HG03095 (cell line): ENCODE measurements at regions not wholly inside any gene's neighbourhood (a gene's known extent, or its start where the extent isn't known, plus 50 kb on each side); places are given as distances from the start of the nearest gene placed in this dataset.
"Not testable (repeated sequence)": the region's sequence is repeated elsewhere in the genome, so short reads cannot be mapped to it uniquely, and the experiment has no call there.

Experiments used
- ATAC-seq: cut with Tn5 transposase; IDR thresholded peaks from one replicate; pipeline ENCODE4 v1.9.1; 2021; ENCODE audit warnings: moderate library complexity; ENCODE audit not compliant: unreplicated experiment

DNA sequence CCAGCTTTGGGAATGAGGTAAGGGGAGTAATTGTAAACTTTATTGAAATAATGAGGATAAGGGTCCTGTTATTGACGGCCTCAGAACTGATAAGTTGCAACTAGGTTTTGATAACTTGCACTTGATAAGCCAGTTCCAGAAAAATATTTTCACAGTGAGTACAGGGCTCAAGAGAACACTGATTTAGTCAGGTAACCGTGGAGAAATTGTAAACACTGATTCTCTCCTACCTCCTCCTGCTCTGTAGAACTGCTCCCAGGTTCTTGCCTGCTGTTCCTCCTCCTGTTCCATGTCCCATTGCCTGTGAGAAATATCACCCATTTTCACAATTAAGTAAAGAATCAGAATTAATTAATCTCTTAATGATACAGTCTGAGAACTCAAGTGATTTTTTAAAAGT lies 55.0 kb upstream of the CXXC4 start:
- ATAC-seq = no peak

DNA sequence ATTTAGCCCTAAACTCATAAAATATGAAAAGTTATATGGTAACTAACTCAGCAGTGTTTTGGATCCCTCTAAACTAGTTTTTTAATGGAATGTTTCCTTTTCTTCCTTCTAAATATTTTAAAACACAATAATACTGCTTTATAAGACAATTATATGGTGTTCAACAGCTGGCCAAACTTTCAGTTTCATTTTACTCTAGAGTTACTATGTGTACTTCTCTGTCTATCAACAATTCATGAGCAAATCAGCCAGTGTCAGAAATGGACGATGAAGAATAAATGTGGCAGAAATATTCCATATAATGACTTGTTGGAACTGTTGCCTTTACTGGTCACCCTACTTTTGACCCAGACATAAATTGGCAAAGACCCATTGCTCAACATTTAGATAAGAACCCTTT lies 64.8 kb upstream of the CXXC4 start:
- ATAC-seq = no peak

DNA sequence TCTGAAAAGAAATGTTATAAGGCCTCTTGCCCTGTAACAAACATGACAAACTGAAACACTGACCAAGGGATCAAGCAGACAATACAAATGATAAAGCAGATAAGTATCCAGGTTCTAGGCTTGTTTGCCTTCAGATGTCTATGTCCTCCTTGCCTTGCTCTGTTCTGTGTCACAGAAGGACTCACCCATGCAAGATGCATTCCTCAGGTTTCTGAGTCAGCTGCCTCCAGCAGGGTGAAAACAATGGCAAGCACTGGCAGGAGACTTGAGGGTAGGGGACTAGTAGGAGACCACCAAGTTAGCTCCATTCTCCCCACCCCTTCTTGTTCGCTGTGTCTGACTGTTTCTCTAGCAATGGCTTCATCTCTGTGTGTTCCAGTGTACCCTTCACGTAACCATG lies 76.6 kb upstream of the CXXC4 start:
- ATAC-seq = no peak

DNA sequence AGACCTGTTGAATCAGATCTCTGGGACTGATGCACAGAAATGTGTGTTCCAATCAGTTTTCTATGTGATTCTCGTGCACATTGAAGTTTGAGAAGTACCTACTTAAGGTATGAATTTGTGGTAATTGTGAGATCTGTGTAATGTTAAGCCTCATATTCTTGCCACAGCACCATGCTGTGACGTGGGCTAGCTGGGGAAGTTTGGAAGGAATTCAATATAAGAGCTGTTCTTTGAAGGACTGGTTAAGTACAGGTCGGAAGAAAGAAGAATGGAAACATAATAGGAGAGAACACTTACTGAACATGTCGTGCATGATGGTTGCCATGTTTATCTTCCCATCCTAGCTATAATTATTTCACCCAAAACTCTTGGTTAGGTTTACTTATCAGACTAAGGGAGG lies 79.7 kb upstream of the CXXC4 start:
- ATAC-seq = no peak

DNA sequence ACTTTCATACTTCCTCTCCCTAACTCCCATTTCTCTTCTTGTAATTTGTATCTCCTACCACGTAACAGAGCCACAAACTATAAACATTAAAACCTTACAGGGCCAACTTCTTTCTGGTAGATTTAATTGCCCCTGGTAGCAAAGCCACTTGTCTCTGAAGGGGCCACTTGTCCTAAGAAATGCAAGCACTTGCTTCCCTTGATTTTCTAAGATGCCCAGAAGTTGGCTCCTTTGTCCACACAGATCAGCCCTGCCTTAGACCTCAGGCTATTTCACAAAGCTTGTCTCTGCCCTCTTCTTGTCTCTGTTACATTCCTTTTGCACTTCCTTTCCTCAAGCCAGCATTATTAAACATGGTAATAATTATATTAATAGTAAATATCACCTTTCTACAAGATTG lies 80.6 kb upstream of the CXXC4 start:
- no peak for ATAC-seq

DNA sequence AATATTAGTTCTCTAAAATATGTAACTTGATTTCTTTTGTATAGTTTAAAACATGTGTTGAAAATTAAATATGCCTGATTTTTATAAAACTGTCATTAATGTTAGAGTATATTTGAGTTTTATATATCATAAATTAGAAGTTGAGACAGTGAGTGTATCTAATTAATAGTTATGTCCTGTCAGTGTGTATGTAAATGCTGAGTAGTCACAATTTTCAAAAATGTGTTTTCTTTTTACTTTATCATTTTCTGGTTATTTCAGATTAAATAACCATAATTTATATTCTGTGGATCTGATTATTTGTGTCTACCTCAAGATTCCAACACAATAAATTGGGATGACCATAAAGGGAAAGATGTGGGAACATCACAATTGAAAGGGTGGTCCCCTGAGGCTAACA lies 82.7 kb upstream of the CXXC4 start:
- no peak for ATAC-seq

DNA sequence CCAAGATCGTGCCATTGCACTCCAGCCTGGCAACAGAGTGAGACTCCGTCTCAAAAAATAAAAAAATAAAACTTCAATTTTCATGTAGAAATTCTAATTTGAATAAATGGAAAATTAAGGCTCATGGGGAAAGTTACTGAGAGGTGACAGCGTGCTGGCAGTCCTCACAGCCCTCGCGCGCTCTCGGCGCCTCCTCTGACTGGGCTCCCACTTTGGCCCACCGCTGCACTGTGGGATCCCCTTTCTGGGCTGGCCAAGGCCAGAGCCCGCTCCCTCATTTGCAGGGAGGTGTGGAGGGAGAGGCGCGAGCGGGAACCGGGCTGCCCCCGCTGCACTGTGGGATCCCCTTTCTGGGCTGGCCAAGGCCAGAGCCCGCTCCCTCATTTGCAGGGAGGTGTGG lies 86.8 kb upstream of the CXXC4 start:
- ATAC-seq = not testable (repeated sequence)

DNA sequence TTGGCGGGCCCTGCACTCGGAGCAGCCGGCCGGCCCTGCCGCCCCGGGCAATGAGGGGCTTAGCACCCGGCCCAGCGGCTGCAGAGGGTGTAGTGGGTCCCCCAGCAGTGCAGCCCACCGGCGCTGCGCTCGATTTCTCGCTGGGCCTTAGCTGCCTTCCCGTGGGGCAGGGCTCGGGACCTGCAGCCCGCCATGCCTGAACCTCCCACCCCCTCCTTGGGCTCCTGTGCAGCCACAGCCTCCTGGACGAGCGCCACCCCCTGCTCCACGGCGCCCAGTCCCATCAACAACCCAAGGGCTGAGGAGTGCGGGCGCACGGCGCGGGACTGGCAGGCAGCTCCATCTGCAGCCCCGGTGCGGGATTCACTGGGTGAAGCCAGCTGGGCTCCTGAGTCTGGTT lies 87.4 kb upstream of the CXXC4 start:
- not testable (repeated sequence) for ATAC-seq

DNA sequence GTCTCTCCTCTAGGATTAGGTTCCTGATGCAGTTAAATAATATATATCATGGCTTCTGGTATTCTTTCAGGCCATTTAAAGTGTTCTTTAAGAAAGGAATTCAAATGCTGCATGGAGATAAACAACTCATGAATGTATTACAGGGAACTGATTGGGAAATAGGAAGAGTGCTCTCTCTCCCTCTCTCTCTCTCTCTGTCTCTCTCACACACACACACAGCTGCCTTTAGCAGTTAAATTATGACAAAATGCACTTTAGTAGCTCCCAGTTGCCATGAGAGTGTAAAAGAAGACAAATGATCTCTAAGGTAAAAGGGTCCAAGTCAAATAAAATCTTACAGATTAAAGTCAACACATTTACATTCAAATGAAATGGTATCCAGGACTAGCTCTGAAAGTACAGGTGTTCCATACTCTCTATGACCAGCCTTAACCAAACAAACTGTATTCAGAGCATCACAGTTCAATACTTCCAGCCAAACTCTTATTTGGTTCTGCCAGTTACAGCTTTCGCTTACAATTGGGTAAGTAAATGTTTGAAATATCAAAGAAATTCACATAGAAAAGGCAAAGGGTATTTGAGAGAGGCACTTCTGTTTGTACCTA lies 94.7 kb upstream of the CXXC4 start:
- no peak for ATAC-seq

DNA sequence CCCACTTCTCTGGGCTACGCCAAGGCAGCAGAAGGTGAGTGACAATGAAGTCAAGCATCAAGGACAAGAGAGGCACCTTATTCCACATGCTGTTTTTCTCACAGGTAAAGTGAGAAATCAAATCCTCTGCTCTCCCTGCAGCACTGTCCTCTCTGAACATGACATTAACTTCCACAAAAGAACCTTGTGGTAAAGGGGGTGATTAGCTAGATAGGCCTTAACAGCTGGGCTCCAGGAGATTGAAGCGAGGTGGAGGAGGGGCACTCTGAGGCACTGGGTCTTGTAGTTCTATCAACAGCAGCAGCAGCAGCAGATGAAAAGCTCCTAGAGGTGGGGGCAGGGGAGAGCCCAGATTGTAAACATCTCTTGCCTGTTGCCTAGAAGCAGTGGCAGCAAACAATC lies 96.8 kb upstream of the CXXC4 start:
- ATAC-seq = no peak

DNA sequence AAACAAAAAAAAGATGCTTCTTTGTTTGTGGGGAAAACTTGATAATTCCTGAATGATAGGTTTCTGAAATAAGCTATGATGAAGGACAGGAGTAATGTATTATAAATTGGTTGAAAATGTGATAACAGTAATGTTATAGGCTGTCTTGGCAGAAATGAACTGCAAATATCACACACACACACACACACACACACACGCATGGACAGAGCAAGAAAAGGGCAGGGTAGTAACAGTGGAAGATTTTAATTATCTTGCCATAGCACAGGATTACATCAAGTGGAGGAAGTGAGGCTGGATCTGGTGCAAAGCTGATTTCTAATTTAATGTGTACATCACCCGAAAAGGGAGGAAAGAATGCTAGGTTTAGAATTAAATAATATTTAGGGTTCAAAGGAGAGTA lies 97.5 kb upstream of the CXXC4 start:
- no peak for ATAC-seq

DNA sequence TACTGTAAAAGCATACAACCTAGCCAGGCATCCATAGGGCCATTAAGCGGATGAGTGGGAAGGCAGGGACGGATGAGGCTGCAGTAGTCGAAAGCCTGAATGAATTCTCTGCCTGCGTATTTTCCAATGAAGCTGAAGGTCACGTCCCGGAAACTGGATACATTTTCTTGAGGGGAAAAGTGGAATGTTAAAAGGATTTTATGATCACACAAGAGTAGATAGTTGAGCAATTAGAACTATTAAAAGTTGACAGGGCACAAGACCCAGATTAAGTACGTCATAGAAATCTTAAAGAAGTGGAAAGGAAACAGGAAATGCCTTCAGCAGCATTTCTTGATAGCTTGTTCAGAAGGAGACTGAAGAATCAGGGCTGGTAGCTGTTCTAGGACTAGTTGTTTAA lies 98.3 kb upstream of the CXXC4 start:
- no peak for ATAC-seq

DNA sequence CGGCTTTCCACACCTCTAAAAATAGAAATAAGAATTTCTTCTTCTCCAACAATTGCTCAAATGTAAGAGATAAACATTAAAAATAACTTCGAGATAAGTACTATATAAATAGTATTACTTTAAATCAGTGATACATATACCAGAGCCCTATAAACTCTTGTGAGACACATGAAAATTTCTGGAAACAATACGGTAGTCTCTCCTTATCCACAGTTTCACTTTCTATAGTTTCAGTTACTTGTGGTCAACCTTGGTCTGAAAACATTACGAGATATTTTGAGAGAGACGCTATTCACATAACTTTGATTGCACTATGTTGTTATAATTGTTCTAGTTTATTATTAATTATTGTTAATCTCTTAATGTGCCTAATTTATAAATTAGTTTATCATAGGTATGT lies 101.5 kb upstream of the CXXC4 start:
- ATAC-seq = no peak

DNA sequence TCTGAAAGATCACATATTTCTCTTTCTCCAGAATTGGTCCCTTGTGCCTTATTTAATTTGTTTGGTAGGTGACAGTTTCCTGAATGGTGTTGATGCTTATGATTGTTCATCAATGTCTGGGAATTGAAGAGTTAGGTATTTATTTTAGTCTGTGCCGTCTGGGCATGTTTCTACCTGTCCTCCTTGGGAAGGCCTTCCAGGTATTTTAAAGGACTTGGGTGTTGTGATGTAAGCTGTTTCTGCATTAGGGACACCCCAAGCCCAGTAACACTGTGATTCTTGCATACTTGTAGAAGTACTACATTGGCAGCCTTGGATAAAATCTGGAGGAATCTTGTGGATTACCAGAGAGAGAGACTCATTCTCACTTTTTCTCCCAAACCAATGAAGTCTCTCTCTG lies 120.8 kb upstream of the CXXC4 start:
- no peak for ATAC-seq

DNA sequence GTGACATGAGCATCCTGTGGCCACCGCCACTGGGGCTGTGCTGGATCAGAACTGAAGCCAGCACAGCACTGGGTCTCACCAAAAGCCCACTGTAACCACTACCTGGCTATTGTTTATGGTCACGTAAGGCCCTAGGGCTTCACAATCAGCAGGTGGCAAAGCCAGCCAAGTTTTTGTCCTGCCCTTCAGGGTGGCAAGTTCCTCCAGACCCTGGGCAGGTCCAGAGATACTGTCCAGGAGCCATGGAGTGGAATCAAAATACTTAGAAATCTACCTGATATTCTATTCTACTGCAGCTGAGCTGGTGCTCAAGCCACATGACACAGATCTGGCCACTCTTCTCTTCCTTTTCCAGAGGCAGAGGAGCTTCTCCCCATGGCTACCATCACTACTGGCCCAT lies 121.2 kb upstream of the CXXC4 start:
- no peak for ATAC-seq

DNA sequence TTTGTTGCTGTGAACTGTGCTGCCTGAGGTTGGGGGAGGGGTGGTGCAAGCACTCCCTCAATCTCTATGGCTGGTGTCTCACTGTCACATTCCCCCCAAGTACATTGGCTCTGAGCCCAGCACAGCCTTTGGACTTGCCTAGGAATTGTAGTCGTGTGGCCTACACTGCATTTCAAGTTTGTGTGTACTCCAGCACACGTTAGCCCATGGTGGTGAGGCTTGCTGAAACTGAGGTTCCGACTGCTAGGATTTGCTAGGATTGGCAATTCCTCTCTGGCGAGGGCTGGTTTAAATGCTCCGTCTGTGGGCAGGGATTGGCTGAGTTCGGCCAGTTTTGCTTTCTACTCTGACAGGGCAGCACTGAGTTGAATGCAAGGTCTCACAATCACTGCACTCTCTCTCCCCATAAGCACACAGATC lies 121.7 kb upstream of the CXXC4 start:
- ATAC-seq = no peak

DNA sequence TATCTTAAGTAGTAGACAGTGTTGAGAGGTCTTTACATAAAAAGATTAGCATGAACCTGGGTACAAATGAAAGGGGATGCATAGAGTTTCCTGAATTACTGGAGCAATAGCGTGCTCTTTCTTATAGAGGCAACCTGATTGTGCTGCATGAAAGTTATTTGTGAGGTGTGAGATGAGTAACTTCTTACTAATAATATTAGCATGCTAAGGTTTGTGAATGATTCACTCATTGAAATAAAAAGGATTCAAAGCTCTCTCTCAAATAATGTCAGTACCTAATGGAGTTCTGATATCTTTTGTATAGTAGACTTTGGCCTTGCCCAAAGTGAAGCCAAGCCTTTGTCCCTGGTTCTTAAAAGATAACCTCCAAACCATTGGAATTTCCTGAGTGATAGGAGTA lies 131.0 kb upstream of the CXXC4 start:
- no peak for ATAC-seq

DNA sequence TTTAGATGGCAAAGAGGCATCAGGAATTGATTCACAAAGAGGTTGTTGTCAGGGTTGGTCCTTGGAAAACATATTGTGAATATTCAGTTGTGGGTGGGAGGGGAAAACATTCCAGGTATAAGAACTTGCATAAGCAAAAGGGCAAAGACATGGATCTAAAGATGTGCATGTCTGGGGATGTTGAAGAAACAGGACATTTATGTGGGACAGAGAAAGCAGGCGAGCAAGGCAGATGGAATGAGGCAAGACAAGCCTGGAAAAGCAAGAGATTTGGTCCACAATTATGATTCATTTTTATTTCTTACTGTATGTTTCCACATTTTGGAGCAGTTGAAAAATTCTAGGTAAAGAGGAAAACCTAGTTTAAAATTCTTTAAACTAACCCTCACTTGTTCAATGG lies 134.9 kb upstream of the CXXC4 start:
- no peak for ATAC-seq

DNA sequence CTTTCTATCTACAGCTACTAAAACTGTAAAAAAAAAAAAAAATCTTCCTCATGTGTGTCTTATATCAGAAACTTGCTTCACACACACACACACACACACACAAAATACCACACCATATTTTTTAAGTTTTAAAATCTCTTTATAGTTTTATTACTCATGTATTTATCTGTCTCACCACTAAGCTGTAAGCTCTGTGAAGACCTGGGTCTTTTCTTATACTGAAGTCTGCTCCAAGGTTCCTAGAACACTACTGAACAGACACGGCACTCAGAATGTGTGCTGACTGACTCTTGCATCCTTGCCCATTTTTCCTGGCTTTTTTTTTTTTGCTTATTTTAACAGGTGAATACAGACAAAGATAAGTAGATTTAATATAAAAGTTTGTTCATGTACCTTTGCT lies 135.6 kb upstream of the CXXC4 start:
- ATAC-seq = no peak

DNA sequence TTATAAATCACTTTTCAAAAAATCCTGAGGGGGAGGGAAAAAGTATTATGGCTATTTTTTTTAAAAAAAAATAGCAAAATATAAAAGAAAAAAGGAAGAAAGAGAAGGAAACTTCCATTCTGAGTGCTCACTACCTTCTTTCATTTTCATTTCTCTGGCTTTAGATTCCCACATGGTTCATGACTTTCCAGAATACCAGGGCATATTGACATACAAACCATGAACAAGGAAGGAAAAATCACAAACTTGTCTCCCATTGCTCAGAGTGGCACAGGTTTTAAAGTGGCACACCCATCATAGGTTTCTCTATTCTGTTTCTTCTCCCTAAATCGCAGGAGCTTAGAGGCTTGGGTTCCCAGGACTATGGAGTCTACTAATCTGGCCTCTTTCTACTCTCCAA lies 136.3 kb upstream of the CXXC4 start:
- no peak for ATAC-seq

DNA sequence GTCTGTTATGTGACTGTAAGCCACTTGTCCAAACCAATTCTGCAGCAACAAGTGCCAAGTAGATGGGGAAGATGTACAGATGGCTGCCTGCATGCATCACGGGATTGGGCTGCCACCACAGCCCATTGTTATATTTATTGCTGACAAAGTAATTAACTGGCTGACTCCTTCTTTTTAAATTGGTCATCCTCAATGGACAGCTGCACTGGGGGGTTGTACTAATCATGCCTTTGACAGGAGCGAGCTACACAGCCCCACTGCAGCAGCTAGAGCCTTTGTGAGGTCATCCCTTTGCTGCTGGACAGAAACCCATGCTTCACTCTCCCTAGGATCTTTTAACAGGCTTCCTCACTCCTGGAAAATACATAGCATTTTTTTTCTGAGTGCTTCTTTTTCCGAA lies 146.7 kb upstream of the CXXC4 start:
- no peak for ATAC-seq

DNA sequence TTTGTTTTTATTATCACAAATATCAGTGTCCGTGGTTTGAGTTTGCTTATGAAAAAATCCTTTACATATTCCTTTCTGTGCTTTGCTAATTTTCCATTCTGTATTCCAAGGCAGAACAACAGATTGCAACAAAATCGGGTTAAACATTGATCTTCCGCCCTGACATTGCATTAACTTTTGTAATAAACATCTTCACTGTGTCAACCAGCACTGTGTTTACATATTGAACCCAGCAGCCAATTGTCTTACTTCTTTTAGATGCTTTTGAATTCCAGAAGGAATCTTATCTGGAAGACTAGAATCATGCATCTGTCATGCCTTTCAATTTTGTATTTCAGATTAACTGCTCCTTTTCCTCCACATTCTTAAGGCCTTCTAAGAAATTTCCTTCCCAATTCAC lies 147.8 kb upstream of the CXXC4 start:
- no peak for ATAC-seq

DNA sequence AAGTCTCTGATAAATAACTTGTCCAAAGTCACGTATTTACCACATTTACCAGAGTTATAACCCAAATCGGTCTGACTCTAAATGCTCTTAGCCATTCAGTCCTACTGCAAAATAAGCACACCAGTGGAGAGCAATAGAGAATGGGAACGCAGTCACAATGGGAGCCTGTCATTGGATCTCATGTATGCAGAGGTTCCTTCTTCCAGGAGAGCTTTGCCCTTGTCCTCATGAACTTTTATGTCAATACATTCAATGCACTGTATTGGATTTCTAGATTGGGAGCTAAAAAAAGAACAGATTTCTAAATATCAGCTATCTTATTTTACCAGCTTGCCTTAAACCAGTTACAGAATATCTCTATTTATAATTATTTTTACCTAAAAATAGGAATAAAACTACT lies 149.1 kb upstream of the CXXC4 start:
- no peak for ATAC-seq

DNA sequence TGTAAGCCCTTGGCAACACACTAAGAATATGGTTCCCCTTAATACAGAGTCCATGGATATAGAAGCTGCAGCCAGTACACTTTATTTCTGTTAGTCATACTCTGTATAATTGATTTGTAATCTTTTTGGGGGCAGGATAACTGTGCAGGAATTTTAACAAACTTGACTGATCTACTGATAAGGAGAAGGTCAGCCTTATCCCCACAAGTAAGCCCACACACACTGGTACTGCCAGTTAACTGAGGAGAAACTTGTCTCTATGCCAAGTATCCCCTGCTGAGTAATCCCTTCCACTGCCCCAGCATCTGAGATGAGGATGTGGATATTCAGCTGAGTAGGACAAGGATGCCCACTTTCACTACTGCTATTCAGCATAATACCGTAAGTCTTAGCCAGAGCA lies 154.9 kb upstream of the CXXC4 start:
- no peak for ATAC-seq
